GM10248 (cell line): ENCODE measurements at regions not wholly inside any gene's neighbourhood (a gene's known extent, or its start where the extent isn't known, plus 50 kb on each side); places are given as distances from the start of the nearest gene placed in this dataset.

Experiments used
- CTCF ChIA-PET: fragments of 300-600 bp; sonication (Branson Sonifier 250); formaldehyde crosslinking; extraction: SDS; loops from one replicate; lab custom pipeline; 2021; ENCODE audit warnings: antibody characterized with exemption; lab: Yijun Ruan, JAX
- POLR2A ChIA-PET: fragments of 350-650 bp; sonication (Branson Sonifier 250); formaldehyde crosslinking; extraction: SDS; loops from one replicate; lab custom pipeline; 2020; ENCODE audit warnings: antibody characterized with exemption; lab: Yijun Ruan, JAX
- DNase-seq: peaks from one replicate; pipeline ENCODE4 v3.0.0; 2012; ENCODE audit errors: extremely low spot score
- TF ChIP-seq, protein P1 (sequence below): IDR thresholded peaks from 2 replicates; pipeline ENCODE4 v1.5.1; 2012; ENCODE audit warnings: mild to moderate bottlenecking, low read depth; ENCODE audit errors: extremely low read depth, missing control alignments, control extremely low read depth

DNA sequence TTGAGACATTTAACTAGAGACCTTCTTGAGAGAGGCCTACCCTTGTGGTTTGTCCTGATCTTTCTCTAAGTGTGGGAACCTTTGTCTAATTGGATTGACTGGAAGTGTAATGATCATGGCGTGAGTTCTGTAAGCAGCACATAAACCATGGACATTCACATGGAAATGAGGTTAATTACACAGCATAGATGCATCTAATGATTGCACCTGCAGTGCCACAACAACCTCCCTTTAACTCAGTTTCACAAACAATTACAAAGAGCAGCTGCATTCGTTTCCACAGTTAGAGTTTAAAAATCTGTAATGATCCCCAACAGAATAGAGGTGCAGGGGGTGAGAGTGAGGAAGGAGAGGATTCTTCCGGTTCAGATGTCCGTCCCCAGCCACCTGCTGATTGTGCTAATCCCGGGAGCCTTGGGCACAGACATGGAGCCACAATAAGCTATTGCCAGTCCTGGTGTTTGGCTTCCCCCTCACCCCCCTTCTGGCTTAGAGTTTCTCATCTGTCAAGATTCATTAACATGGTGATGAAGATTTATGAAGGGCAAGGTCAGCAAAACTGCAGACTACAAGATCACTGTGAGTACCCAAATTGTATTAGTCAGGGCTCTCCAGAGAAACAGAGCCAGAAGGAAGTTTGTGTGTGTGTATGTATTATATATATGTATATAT is 659.2 kb upstream of the SOX9 start:
- ChIA-PET CTCF (interaction anchor here (0.7 to 2.0 kb wide), 5 partner anchors 12 to 90 kb away, joined by 4 to 12 read pairs (median 5); no protein-coding TSS in a partner anchor), POLR2A (no interaction called here)
- TF ChIP-seq, protein P1, sequence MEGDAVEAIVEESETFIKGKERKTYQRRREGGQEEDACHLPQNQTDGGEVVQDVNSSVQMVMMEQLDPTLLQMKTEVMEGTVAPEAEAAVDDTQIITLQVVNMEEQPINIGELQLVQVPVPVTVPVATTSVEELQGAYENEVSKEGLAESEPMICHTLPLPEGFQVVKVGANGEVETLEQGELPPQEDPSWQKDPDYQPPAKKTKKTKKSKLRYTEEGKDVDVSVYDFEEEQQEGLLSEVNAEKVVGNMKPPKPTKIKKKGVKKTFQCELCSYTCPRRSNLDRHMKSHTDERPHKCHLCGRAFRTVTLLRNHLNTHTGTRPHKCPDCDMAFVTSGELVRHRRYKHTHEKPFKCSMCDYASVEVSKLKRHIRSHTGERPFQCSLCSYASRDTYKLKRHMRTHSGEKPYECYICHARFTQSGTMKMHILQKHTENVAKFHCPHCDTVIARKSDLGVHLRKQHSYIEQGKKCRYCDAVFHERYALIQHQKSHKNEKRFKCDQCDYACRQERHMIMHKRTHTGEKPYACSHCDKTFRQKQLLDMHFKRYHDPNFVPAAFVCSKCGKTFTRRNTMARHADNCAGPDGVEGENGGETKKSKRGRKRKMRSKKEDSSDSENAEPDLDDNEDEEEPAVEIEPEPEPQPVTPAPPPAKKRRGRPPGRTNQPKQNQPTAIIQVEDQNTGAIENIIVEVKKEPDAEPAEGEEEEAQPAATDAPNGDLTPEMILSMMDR, result no peak
- DNase-seq, result no peak

- ChIA-PET CTCF (interaction anchor here (1.3 kb wide), 1 partner anchor 9 kb away, joined by 3 read pairs; no protein-coding TSS in a partner anchor), POLR2A (no interaction called here)
- no peak for DNase-seq
- TF ChIP-seq, protein P1, result no peak
Observed at GRCh38 chr17:71464241-71464640, 656.6 kb upstream of the SOX9 start.

DNA sequence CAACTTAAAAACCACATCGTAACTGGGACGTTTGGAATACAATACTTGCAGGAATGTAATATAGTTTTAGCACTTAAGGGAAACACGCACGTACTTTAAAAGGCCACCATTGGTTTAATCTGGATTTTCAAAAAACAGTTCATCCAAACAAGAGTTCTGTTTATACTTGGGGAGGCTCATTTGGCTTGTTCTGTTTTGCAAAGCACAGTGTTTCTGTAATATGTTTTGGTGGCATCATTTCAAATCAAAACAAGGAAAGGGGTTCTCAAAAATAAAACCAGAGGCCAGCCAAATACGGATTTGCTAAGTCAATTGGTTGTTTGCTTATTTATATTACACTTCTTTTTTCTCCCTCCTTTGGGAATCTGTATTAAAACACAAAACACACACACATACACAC is 656.1 kb upstream of the SOX9 start:
- TF ChIP-seq, protein P1, result no peak
- no peak for DNase-seq
- ChIA-PET CTCF (interaction anchor here (1.3 kb wide), 1 partner anchor 9 kb away, joined by 3 read pairs; no protein-coding TSS in a partner anchor), POLR2A (no interaction called here)

DNA sequence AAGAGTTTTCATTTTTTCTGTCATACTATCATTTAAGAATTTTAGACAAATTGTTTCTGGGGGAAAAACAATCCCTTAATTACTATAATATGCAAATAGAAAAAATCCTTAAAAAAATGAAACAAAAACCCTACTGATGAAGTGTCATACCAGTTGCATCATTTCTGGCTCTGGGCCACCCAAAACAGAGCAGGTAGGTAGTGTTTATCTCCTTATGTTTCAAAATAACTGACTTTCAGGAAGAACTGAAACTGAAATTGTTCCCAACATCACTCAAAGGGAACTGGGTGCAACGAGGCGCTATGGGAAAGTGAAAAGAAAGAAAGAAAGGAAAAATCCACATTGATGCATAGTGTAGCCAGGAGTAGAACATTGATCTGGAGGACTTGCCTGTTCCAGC is 653.1 kb upstream of the SOX9 start:
- TF ChIP-seq, protein P1, result no peak
- CTCF ChIA-PET, result no interaction called here
- DNase-seq, result no peak
- POLR2A ChIA-PET, result no interaction called here

- ChIA-PET CTCF (interaction anchor here (1.2 kb wide), 1 partner anchor 707 kb away, joined by 3 read pairs; no protein-coding TSS in a partner anchor), POLR2A (no interaction called here)
- TF ChIP-seq, protein P1, result no peak
- DNase-seq, result no peak
Observed at GRCh38 chr17:71470062-71470461, 650.8 kb upstream of the SOX9 start.

DNA sequence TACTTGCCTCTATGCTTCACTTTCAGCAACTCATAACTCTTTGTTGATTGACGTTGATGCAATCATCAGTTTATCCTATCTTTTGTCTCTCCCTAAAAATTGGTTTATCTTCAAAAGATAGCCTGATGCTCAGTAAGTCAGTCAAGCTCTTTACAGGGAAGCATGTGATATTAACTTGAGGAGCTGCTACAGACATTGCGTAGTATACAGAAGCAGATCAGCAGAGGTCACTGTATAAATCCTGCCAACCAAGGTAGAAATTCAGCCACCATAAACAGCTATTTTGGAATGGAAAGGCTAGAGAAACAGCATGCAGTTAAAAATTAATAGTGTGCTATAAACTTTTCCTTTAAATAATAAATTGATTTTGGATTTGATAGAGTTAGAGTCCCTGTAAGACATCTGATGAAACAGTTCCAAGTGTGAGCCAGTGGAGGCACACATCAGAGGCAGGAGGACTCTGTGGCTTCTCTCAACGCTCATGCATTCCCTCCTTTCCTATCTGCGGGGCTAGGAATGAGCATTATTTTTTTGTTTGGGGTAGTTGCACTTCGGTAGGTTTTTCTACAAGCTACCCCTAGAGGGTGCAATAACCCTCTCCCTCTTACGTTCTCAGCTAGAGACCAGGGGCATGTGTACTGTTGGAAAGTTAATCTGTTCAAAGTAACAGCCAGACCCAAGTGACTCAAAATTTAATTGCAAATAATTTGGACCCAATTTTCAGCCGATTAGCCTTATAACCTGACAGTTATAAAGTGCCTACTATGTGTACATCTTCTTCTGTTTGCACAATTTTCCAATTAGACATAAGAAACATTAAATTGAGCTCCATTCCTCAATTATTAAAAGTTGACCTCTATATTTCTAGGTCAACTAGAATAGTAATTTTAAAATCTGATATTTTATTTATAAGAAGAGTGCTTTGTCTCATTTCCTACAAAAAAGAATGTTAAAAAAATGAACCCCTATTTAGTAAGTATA is 647.7 kb upstream of the SOX9 start:
- TF ChIP-seq, protein P1, result peak; percentile 41
- CTCF ChIA-PET, result interaction anchor here (1.0 to 2.4 kb wide), 16 partner anchors 8 to 1068 kb away, joined by 3 to 18 read pairs (median 4); partner anchors contain the start of gene SOX9
- POLR2A ChIA-PET, result no interaction called here
- DNase-seq, result peak; percentile 22
